Sigmoid colon (tissue), 4 donors: ENCODE measurements at regions not wholly inside any gene's neighbourhood (a gene's known extent, or its start where the extent isn't known, plus 50 kb on each side); places are given as distances from the start of the nearest gene placed in this dataset.
"Not testable (repeated sequence)": the region's sequence is repeated elsewhere in the genome, so short reads cannot be mapped to it uniquely, and the experiment has no call there.

Experiments used
- POLR2AphosphoS5 ChIP-seq, 4 donors: sonication (generic); formaldehyde crosslinking; IDR thresholded peaks; one replicate each; pipeline ENCODE4 v1.6.1; 2017; ENCODE audit warnings: antibody characterized with exemption in 4 of 4
- TF ChIP-seq, protein P1 (sequence below), 4 experiments: fragments of 450-650 bp in 3 of 4; fragments of 200-600 bp in 1 of 4; IDR thresholded peaks; one replicate each; pipeline ENCODE4 v1.5.1; 2016 to 2019; ENCODE audit warnings: antibody characterized with exemption in 4 of 4, mild to moderate bottlenecking in 3 of 4, moderate library complexity in 2 of 4

DNA sequence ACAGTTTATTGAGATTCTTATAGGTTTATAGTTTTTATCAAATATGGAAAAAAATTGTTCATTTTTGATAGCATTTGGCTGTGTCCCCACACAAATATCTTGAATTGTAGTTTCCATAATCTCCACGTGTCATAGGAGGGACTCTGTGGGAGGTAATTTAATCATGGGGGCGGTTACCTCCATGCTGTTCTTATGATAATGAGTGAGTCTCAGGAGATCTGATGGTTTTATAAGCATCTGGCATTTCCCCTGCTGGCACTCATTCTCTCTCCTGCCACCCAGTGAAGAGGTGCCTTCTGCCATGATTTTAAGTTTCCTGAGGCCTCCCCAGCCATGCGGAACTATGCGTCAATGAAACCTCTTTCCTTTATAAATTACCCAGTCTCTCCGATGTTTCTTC, 420.6 kb upstream of the KAZN start:
- TF ChIP-seq, protein P1, sequence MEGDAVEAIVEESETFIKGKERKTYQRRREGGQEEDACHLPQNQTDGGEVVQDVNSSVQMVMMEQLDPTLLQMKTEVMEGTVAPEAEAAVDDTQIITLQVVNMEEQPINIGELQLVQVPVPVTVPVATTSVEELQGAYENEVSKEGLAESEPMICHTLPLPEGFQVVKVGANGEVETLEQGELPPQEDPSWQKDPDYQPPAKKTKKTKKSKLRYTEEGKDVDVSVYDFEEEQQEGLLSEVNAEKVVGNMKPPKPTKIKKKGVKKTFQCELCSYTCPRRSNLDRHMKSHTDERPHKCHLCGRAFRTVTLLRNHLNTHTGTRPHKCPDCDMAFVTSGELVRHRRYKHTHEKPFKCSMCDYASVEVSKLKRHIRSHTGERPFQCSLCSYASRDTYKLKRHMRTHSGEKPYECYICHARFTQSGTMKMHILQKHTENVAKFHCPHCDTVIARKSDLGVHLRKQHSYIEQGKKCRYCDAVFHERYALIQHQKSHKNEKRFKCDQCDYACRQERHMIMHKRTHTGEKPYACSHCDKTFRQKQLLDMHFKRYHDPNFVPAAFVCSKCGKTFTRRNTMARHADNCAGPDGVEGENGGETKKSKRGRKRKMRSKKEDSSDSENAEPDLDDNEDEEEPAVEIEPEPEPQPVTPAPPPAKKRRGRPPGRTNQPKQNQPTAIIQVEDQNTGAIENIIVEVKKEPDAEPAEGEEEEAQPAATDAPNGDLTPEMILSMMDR (IDR thresholded peaks at IDR 0.05), result not testable (repeated sequence)
- not testable (repeated sequence) for TF ChIP-seq POLR2AphosphoS5 (IDR thresholded peaks at IDR 0.05)
